Cardiac fibroblast (primary cell): ENCODE measurements at regions not wholly inside any gene's neighbourhood (a gene's known extent, or its start where the extent isn't known, plus 50 kb on each side); places are given as distances from the start of the nearest gene placed in this dataset.

Experiments
- DNase-seq, 2 donors: peaks; one replicate each; pipeline versions ENCODE4 v3.0.0 to v3.0.0-alpha.2; 2010; ENCODE audit warnings: low read depth in 2 of 2
- H3K4me3 ChIP-seq, 2 donors: replicated peaks in 1 of 2; 1 replicate in 1 of 2; 2 replicates in 1 of 2; pipeline ENCODE4 v1.5.1; 2011; ENCODE audit warnings: low read depth in 2 of 2, low read length in 2 of 2, mild to moderate bottlenecking in 2 of 2, moderate library complexity in 1 of 2
- CTCF ChIP-seq: IDR thresholded peaks from one replicate; pipeline ENCODE4 v1.5.1; 2011; ENCODE audit warnings: low read depth, mild to moderate bottlenecking, low read length, inconsistent platforms

GRCh38 chr6:44053760-44054556, 73.3 kb downstream of the MRPL14 start:
- TF ChIP-seq CTCF: no peak
- H3K4me3 ChIP-seq: no peak overlapping the region
- DNase-seq: peak; percentile 65 to 68

GRCh38 chr6:44053106-44053756, 74.0 kb downstream of the MRPL14 start:
- TF ChIP-seq CTCF: no peak
- DNase-seq: no peak
- no peak overlapping the region for H3K4me3 ChIP-seq

- peak; percentile 28 for TF ChIP-seq CTCF
- H3K4me3 ChIP-seq: no peak overlapping the region
- DNase-seq: peak; percentile 85 to 87
These were observed 74.7 kb downstream of the MRPL14 start for GRCh38 chr6:44052419-44053023.

GRCh38 chr6:44051515-44051914, 75.7 kb downstream of the MRPL14 start:
- H3K4me3 ChIP-seq: no peak overlapping the region
- no peak for TF ChIP-seq CTCF
- DNase-seq: peak; percentile 74 to 76

GRCh38 chr6:44050872-44051505, 76.3 kb downstream of the MRPL14 start:
- no peak for DNase-seq
- H3K4me3 ChIP-seq: no peak overlapping the region
- TF ChIP-seq CTCF: no peak

- no peak for TF ChIP-seq CTCF
- H3K4me3 ChIP-seq: no peak overlapping the region
- DNase-seq: no peak
These were observed 77.0 kb downstream of the MRPL14 start for GRCh38 chr6:44049989-44050871.
